Cardiac fibroblast (primary cell): ENCODE measurements at regions not wholly inside any gene's neighbourhood (a gene's known extent, or its start where the extent isn't known, plus 50 kb on each side); places are given as distances from the start of the nearest gene placed in this dataset.

ENCODE experiments used
- DNase-seq, 2 donors: peaks; one replicate each; pipeline versions ENCODE4 v3.0.0 to v3.0.0-alpha.2; 2010; ENCODE audit warnings: low read depth in 2 of 2
- H3K4me3 ChIP-seq, 2 donors: replicated peaks in 1 of 2; 1 replicate in 1 of 2; 2 replicates in 1 of 2; pipeline ENCODE4 v1.5.1; 2011; ENCODE audit warnings: low read depth in 2 of 2, low read length in 2 of 2, mild to moderate bottlenecking in 2 of 2, moderate library complexity in 1 of 2
- CTCF ChIP-seq: IDR thresholded peaks from one replicate; pipeline ENCODE4 v1.5.1; 2011; ENCODE audit warnings: low read depth, mild to moderate bottlenecking, low read length, inconsistent platforms

DNA sequence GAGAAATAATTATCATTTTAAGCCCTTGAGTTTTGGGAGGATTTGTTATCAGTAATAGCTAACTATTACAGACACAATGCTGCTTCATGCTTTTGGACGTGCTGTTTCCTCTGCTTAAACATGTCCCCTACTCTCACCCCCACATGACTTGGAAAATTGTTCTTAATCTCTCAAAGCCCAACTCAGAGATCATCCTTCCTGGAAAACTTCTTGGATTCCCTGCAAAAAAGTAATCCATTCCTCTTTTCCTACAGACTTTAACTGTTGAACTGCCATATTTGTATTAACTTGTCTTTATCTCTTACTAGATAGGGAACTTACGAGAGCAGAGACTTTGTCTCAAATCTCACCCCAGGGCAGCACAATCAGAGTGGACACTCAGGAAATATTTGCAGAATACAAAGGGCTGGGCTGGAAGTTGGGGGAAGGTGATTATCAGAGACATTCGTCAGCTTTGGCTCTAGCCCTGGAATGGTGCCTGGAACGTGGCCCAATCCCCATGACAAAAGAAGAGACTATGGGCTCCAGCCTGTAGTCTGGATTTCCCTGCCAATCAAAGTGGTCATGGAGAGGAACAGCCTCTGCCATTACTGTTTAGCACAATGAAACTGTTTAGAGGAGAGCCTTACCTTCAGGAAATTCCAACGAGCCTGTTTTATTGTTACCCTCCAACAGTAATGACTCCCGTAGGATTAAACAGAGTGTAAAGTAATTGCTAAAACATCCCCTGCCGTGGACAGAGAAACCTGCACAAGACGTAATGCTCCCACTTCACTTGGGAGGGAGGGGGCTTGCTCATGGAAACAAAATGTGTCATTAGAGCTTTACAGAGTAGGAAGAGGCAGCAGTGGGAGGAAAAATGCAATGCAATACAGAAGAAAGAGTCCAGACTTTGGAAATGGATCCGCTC, 140.4 kb upstream of the AUTS2 start:
- no peak overlapping the region for H3K4me3 ChIP-seq
- no peak for TF ChIP-seq CTCF
- peak in 1 of 2 donors; percentile 11 for DNase-seq

DNA sequence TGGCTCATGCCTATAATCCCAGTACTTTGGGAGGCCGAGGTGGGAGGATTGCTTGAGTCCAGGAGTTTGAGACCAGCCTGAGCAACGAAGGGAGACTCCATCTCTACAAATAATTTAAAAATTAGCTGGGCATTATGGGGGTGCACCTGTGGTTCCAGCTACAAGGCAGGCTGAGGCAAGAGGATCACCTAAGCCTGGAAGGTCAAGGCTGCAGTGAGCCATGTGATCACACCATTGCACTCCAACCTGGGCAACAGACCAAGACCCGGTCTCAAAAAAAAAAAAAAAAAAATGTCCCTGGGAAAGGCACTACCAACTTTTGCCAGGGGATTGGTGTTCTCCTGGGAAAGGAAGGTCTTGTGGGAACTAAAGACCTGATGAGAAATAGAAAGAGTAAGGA, 134.2 kb upstream of the AUTS2 start:
- no peak for TF ChIP-seq CTCF
- no peak overlapping the region for H3K4me3 ChIP-seq
- no peak for DNase-seq

GRCh38 chr7:69465262-69465661, 133.0 kb upstream of the AUTS2 start:
- no peak for DNase-seq
- TF ChIP-seq CTCF: no peak
- H3K4me3 ChIP-seq: no peak overlapping the region

DNA sequence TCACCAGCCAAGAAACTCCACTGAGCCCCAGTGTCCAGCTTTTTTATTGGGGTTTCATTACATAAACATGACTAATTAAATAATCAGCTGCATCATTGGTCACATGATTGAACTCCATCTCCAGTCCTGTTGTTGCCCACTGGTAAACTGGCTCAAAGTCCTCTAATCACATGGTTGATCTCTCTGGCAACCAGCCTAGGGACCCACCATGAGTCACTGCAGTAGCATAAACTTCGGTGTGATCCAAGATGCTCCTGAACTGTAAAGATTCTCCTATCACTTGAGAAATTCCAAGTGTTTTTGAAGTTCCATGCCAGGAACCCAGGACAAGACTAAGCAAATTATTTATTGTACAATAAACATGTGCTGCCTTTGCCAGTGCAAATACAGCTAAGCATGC, 130.4 kb upstream of the AUTS2 start:
- TF ChIP-seq CTCF: no peak
- DNase-seq: no peak

DNA sequence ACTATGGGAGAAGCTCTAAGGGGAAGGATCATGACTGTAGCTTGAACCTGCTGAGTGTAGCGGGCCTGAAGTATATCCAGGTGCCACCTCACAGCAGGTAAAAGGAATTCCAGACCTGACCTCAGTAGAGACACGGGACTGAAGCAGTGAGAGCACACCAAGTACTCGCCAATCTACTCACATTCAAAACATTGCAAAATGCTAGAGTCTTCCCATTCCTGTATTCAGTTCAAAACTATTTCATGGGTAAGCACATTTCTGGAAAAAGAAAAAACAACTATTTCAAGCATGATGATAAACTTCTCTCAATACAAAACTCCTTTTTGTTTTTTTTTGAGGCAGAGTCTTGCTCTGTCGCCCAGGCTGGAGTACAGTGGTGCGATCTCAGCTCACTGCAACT, 121.9 kb upstream of the AUTS2 start:
- H3K4me3 ChIP-seq: no peak overlapping the region
- peak in 1 of 2 donors; percentile 3 for DNase-seq
- no peak for TF ChIP-seq CTCF

More for the DNA sequence above, 130.4 kb upstream of the AUTS2 start:
- H3K4me3 ChIP-seq: no peak overlapping the region

DNA sequence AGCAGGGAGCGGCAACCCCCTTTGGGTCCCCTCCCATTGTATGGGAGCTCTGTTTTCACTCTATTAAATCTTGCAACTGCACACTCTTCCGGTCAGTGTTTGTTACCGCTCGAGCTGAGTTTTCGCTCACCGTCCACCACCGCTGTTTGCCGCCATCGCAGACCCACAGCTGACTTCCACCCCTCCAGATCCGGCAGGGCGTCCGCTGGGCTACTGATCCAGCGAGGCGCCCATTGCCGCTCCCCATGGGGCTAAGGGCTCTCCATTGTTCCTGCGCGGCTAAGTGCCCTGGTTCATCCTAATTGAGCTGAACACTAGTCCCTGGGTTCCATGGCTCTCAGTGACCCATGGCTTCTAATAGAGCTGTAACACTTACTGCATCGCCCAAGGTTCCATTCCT, 115.6 kb upstream of the AUTS2 start:
- no peak for TF ChIP-seq CTCF
- no peak overlapping the region for H3K4me3 ChIP-seq
- DNase-seq: no peak

DNA sequence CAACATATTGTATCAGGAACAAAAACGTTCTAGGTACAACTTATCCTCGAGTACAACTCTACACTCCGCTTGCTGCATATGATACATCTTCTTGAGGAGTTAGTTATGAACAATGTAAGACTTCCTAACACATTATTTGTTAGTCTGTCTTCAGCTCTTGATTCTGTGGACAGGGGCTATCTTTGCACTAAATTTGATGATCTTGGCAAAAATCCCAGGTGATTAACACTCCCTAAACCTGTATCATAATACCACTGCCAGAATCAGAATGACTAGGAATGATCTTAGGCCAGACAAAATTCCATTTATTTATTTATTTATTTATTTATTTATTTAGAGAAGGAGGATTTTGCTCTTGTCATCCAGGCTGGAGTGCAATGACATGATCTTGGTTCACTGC, 108.7 kb upstream of the AUTS2 start:
- no peak overlapping the region for H3K4me3 ChIP-seq
- no peak for DNase-seq
- TF ChIP-seq CTCF: no peak
